Astrocyte (in vitro differentiated cells and primary cell): ENCODE measurements at regions not wholly inside any gene's neighbourhood (a gene's known extent, or its start where the extent isn't known, plus 50 kb on each side); places are given as distances from the start of the nearest gene placed in this dataset.

Experiments
- DNase-seq: peaks from one replicate; pipeline ENCODE4 v3.0.0-alpha.2; 2010; ENCODE audit warnings: low read depth
- FAIRE-seq: peaks from 2 replicates; lab custom pipeline; 2011; peaks lifted over from hg19 to GRCh38; lab: Jason Lieb, UNC
- H2AFZ ChIP-seq: 2 replicates; pipeline ENCODE4 v1.6.0; 2012; ENCODE audit warnings: low read depth, low read length, inconsistent platforms
- H3K27ac ChIP-seq: 2 replicates; pipeline ENCODE4 v1.5.1; 2011; ENCODE audit warnings: low read depth, low read length, inconsistent platforms
- H3K27me3 ChIP-seq: 2 replicates; pipeline ENCODE4 v1.6.0; 2011; ENCODE audit warnings: low read length, inconsistent platforms; ENCODE audit not compliant: insufficient read depth
- H3K36me3 ChIP-seq: 2 replicates; pipeline ENCODE4 v1.5.1; 2011; ENCODE audit warnings: low read length, inconsistent platforms; ENCODE audit not compliant: insufficient read depth
- H3K4me1 ChIP-seq: 2 replicates; pipeline ENCODE4 v1.5.1; 2011; ENCODE audit warnings: low read length, inconsistent platforms; ENCODE audit not compliant: insufficient read depth
- H3K4me2 ChIP-seq: 2 replicates; pipeline ENCODE4 v1.6.0; 2012; ENCODE audit warnings: low read length, inconsistent platforms
- H3K4me3 ChIP-seq: 2 replicates; pipeline ENCODE4 v1.5.1; 2011; ENCODE audit warnings: low read depth, mild to moderate bottlenecking, low read length, inconsistent platforms; ENCODE audit not compliant: insufficient read depth
- H3K79me2 ChIP-seq: 2 replicates; pipeline ENCODE4 v1.6.0; 2012; ENCODE audit warnings: mild to moderate bottlenecking, low read length, inconsistent platforms; ENCODE audit not compliant: insufficient read depth
- H3K9ac ChIP-seq: 2 replicates; pipeline ENCODE4 v1.6.0; 2012; ENCODE audit warnings: mild to moderate bottlenecking, low read length, inconsistent platforms
- H3K9me3 ChIP-seq: 2 replicates; pipeline ENCODE4 v1.5.1; 2012; ENCODE audit warnings: low read depth, mild to moderate bottlenecking, low read length, inconsistent platforms; ENCODE audit not compliant: insufficient read depth
- H4K20me1 ChIP-seq: 2 replicates; pipeline ENCODE4 v1.6.0; 2012; ENCODE audit warnings: low read length, inconsistent platforms; ENCODE audit not compliant: insufficient read depth
- H3K27ac Mint-ChIP-seq: one replicate; pipeline ENCODE4 v1.8.0; 2021; ENCODE audit warnings: mild to moderate bottlenecking, mixed read lengths; ENCODE audit not compliant: unreplicated experiment
- H3K27me3 Mint-ChIP-seq: one replicate; pipeline ENCODE4 v1.8.0; 2021; ENCODE audit warnings: low read depth, mixed read lengths; ENCODE audit not compliant: unreplicated experiment
- H3K36me3 Mint-ChIP-seq: one replicate; pipeline ENCODE4 v1.8.0; 2021; ENCODE audit warnings: low read depth, mixed read lengths; ENCODE audit not compliant: unreplicated experiment
- H3K4me1 Mint-ChIP-seq: one replicate; pipeline ENCODE4 v1.8.0; 2021; ENCODE audit warnings: low read depth, mixed read lengths; ENCODE audit not compliant: unreplicated experiment
- H3K4me3 Mint-ChIP-seq: one replicate; pipeline ENCODE4 v1.8.0; 2021; ENCODE audit warnings: mild to moderate bottlenecking, moderate library complexity, mixed read lengths; ENCODE audit not compliant: unreplicated experiment
- H3K9me3 Mint-ChIP-seq: one replicate; pipeline ENCODE4 v1.8.0; 2021; ENCODE audit warnings: mild to moderate bottlenecking, mixed read lengths; ENCODE audit not compliant: unreplicated experiment
- EZH2 ChIP-seq: IDR thresholded peaks from 2 replicates; pipeline ENCODE4 v1.6.1; 2012; ENCODE audit warnings: mild to moderate bottlenecking, low read length, inconsistent platforms; ENCODE audit not compliant: insufficient read depth
- TF ChIP-seq, protein P1 (sequence below): IDR thresholded peaks from 2 replicates; pipeline ENCODE4 v1.5.1; 2011; ENCODE audit warnings: low read depth, mild to moderate bottlenecking, inconsistent platforms, low read length, moderate library complexity; ENCODE audit not compliant: insufficient read depth

DNA sequence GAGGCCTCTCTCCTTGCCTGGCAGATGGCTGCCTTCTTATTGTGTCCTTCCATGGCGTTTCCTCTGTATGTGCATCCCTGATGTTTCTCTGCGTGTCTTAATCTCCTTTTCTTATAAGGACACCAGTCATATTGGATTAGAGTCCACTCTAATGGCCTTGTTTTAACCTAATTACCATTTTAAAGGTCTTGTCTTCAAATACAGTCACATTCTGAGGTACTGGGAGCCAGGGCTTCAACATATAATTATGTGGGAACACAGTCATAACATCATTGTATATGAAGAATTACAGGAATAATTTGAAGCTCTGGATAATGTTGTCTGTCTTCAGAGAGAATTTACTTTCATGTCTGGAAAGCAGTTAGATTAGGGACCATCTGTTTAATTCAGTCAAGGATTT lies 56.4 kb upstream of the PTGFR start:
- H3K27me3 Mint-ChIP-seq = no peaks in the 10 kb centered on the region
- H3K27ac ChIP-seq = no peak overlapping the region
- H3K9ac ChIP-seq = no peak overlapping the region
- no peaks in the 10 kb centered on the region for H4K20me1 ChIP-seq
- H3K4me1 Mint-ChIP-seq = peaks cover 10% of the 10 kb centered on the region
- no peak for TF ChIP-seq EZH2
- TF ChIP-seq, protein P1, sequence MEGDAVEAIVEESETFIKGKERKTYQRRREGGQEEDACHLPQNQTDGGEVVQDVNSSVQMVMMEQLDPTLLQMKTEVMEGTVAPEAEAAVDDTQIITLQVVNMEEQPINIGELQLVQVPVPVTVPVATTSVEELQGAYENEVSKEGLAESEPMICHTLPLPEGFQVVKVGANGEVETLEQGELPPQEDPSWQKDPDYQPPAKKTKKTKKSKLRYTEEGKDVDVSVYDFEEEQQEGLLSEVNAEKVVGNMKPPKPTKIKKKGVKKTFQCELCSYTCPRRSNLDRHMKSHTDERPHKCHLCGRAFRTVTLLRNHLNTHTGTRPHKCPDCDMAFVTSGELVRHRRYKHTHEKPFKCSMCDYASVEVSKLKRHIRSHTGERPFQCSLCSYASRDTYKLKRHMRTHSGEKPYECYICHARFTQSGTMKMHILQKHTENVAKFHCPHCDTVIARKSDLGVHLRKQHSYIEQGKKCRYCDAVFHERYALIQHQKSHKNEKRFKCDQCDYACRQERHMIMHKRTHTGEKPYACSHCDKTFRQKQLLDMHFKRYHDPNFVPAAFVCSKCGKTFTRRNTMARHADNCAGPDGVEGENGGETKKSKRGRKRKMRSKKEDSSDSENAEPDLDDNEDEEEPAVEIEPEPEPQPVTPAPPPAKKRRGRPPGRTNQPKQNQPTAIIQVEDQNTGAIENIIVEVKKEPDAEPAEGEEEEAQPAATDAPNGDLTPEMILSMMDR = no peak
- H3K9me3 ChIP-seq = no peaks in the 10 kb centered on the region
- H3K27me3 ChIP-seq = no peaks in the 10 kb centered on the region
- no peak overlapping the region for H3K27ac Mint-ChIP-seq
- H2AFZ ChIP-seq = no peak overlapping the region
- no peaks in the 10 kb centered on the region for H3K36me3 Mint-ChIP-seq
- DNase-seq (no peak), FAIRE-seq (no peak)
- no peaks in the 10 kb centered on the region for H3K79me2 ChIP-seq
- H3K4me3 ChIP-seq = no peak overlapping the region
- H3K4me3 Mint-ChIP-seq = no peak overlapping the region
- no peaks in the 10 kb centered on the region for H3K4me1 ChIP-seq
- H3K36me3 ChIP-seq = no peaks in the 10 kb centered on the region
- no peak overlapping the region for H3K4me2 ChIP-seq
- no peaks in the 10 kb centered on the region for H3K9me3 Mint-ChIP-seq

DNA sequence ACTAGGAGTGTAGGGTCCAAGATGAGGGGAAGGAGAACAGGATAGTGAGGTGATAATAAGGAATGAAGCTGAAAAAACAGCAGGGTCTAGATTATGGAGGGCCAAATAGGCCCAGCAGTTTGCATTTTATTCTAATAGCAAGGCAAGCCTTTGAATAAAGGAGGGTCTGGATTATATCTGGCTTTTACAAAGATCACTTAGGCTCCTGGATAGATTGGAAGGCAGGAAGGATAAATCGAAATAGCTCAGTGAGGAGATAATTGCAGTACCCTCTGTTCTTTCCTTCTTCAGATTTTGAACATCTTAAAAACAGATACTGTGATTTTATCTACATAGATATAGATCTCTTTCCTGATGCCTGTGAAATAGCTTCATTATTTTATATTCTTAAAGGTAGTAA lies 53.8 kb upstream of the PTGFR start:
- TF ChIP-seq EZH2 = no peak
- TF ChIP-seq, protein P1 = no peak
- Histone ChIP-seq H3K4me1 (no peaks in the 10 kb centered on the region), H3K36me3 (no peaks in the 10 kb centered on the region), H3K79me2 (no peaks in the 10 kb centered on the region), H3K27ac (no peak overlapping the region), H3K4me2 (no peak overlapping the region), H2AFZ (no peak overlapping the region), H3K9me3 (no peaks in the 10 kb centered on the region), H4K20me1 (no peaks in the 10 kb centered on the region), H3K9ac (no peak overlapping the region), H3K4me3 (no peak overlapping the region), H3K27me3 (no peaks in the 10 kb centered on the region)
- Mint-ChIP-seq H3K4me3 (no peak overlapping the region), H3K36me3 (no peaks in the 10 kb centered on the region), H3K27me3 (no peaks in the 10 kb centered on the region), H3K4me1 (peaks cover 12% of the 10 kb centered on the region), H3K9me3 (no peaks in the 10 kb centered on the region), H3K27ac (peak overlapping the region; percentile 4)
- no peak for DNase-seq
- no peak for FAIRE-seq

DNA sequence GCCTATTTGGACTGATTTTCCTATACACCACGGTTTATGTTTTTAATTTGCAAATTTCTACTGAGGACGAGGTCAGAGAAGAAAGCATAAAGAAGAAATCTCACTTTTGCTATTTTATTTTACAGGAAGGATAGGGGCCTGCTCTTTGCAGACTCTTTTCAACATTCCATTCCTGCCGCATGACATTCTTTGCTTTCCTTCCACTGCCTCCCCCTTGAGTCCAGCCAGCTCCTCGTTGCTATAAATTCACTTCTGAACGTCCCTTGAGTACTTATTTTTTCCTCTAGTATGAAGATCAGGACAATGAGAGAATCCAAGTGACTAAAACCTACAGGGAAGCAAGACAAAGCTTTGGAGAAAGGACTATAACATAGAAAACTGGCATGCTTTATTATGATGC lies 53.4 kb upstream of the PTGFR start:
- no peaks in the 10 kb centered on the region for H3K79me2 ChIP-seq
- no peaks in the 10 kb centered on the region for H4K20me1 ChIP-seq
- H3K27ac ChIP-seq = no peak overlapping the region
- no peak overlapping the region for H3K4me2 ChIP-seq
- H3K4me1 Mint-ChIP-seq = peaks cover 12% of the 10 kb centered on the region
- no peak overlapping the region for H2AFZ ChIP-seq
- no peak for FAIRE-seq
- DNase-seq = peak; percentile 16
- H3K9me3 ChIP-seq = no peaks in the 10 kb centered on the region
- no peaks in the 10 kb centered on the region for H3K27me3 ChIP-seq
- H3K36me3 Mint-ChIP-seq = no peaks in the 10 kb centered on the region
- H3K27me3 Mint-ChIP-seq = no peaks in the 10 kb centered on the region
- no peak overlapping the region for H3K9ac ChIP-seq
- no peak overlapping the region for H3K4me3 Mint-ChIP-seq
- no peaks in the 10 kb centered on the region for H3K9me3 Mint-ChIP-seq
- no peaks in the 10 kb centered on the region for H3K4me1 ChIP-seq
- no peaks in the 10 kb centered on the region for H3K36me3 ChIP-seq
- H3K27ac Mint-ChIP-seq = no peak overlapping the region
- TF ChIP-seq, protein P1 = no peak
- TF ChIP-seq EZH2 = no peak
- H3K4me3 ChIP-seq = no peak overlapping the region
